ENCODE measurements at regions not wholly inside any gene's neighbourhood (a gene's known extent, or its start where the extent isn't known, plus 50 kb on each side); places are given as distances from the start of the nearest gene placed in this dataset.

GRCh38 chr10:124146483-124146882 lies 53.1 kb upstream of the CHST15 start:
- no peak for DNase-seq (ENCODE audit: low read depth)
- TF ChIP-seq CTCF (conservative IDR thresholded peaks at IDR 0.05; ENCODE audit: low read depth, low read length) = no peak
- H3K4me3 ChIP-seq (ENCODE audit: low read length) = no peak overlapping the region

- no peak for TF ChIP-seq CTCF (conservative IDR thresholded peaks at IDR 0.05; ENCODE audit: low read depth, low read length)
- no peak overlapping the region for H3K4me3 ChIP-seq (ENCODE audit: low read length)
- DNase-seq (ENCODE audit: low read depth) = no peak
Measured at GRCh38 chr10:124145109-124145870, 51.9 kb upstream of the CHST15 start.

GRCh38 chr10:124144536-124144935 lies 51.1 kb upstream of the CHST15 start:
- DNase-seq (ENCODE audit: low read depth) = no peak
- no peak overlapping the region for H3K4me3 ChIP-seq (ENCODE audit: low read length)

GRCh38 chr10:124143721-124144120 lies 50.3 kb upstream of the CHST15 start:
- H3K4me3 ChIP-seq (ENCODE audit: low read length) = no peak overlapping the region
- TF ChIP-seq CTCF (conservative IDR thresholded peaks at IDR 0.05; ENCODE audit: low read depth, low read length) = no peak
- DNase-seq (ENCODE audit: low read depth) = no peak

More at GRCh38 chr10:124144536-124144935, 51.1 kb upstream of the CHST15 start:
- TF ChIP-seq CTCF (conservative IDR thresholded peaks at IDR 0.05; ENCODE audit: low read depth, low read length) = no peak

All from retinal pigment epithelial cell (primary cell).